H1 (cell line): ENCODE measurements at regions not wholly inside any gene's neighbourhood (a gene's known extent, or its start where the extent isn't known, plus 50 kb on each side); places are given as distances from the start of the nearest gene placed in this dataset.

Experiments
- CREB1 ChIP-seq: IDR thresholded peaks from 2 replicates; pipeline ENCODE4 v1.6.1; 2012; ENCODE audit warnings: inconsistent platforms
- CTCF ChIP-seq, 3 experiments: IDR thresholded peaks; 1 replicate in 2 of 3; 2 replicates in 1 of 3; pipeline versions ENCODE4 v1.5.1 to v1.6.1; 2011; ENCODE audit warnings: low read length in 3 of 3, mild to moderate bottlenecking in 3 of 3, inconsistent platforms in 2 of 3, low read depth in 1 of 3, moderate library complexity in 1 of 3; ENCODE audit not compliant: insufficient read depth in 1 of 3; ENCODE audit errors: control extremely low read depth in 1 of 3
- EGR1 ChIP-seq: IDR thresholded peaks from 2 replicates; pipeline ENCODE4 v1.6.1; 2011; ENCODE audit warnings: low read depth, low read length, borderline replicate concordance
- MAX ChIP-seq: IDR thresholded peaks from 2 replicates; pipeline ENCODE4 v1.6.1; 2012; ENCODE audit warnings: inconsistent platforms

DNA sequence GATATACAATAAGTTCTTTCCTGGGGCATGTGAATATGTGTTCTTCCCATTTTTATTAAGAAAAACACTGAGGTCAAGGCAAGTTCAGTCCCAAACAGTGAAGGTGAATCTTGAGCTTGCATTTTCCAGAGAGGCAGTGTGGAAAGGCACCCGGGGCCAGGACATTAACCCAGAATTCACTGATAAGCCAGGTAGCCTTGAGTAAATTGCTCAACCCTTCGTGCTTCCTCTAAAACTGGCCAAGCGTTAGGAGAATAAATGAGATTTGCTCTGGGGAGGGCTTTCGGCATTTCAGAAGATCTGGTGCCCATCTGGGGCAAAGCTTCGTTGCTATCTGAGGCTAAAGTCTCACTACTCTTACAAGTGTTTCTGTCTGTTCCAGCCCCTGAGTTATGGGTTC lies 57.1 kb upstream of the KAZN start:
- TF ChIP-seq CTCF (IDR thresholded peaks at IDR 0.05; ENCODE audit: control extremely low read depth in 1 of 3, insufficient read depth in 1 of 3, low read depth in 1 of 3, low read length in 3 of 3): no peak
- no peak for TF ChIP-seq CREB1
- no peak for TF ChIP-seq EGR1
- TF ChIP-seq MAX: no peak
